GM12891 (cell line): ENCODE measurements at regions not wholly inside any gene's neighbourhood (a gene's known extent, or its start where the extent isn't known, plus 50 kb on each side); places are given as distances from the start of the nearest gene placed in this dataset.

ENCODE experiments used
- PAX5 ChIP-seq: IDR thresholded peaks from 2 replicates; pipeline ENCODE4 v1.6.1; 2011; ENCODE audit warnings: low read length, moderate library complexity, mild to moderate bottlenecking; ENCODE audit not compliant: insufficient read depth, severe bottlenecking
- POLR2A ChIP-seq: IDR thresholded peaks from 2 replicates; pipeline ENCODE4 v1.6.1; 2011; ENCODE audit warnings: low read depth, low read length, control low read depth
- POLR2AphosphoS5 ChIP-seq: IDR thresholded peaks from 2 replicates; pipeline ENCODE4 v1.6.1; 2011; ENCODE audit warnings: low read depth, low read length, control low read depth

GRCh38 chr14:40164083-40164482, 731.9 kb upstream of the FBXO33 start:
- TF ChIP-seq PAX5 (no peak), POLR2AphosphoS5 (no peak), POLR2A (no peak)
